ENCODE measurements at regions not wholly inside any gene's neighbourhood (a gene's known extent, or its start where the extent isn't known, plus 50 kb on each side); places are given as distances from the start of the nearest gene placed in this dataset.
A peak's percentile ranks its signal among the peaks of the same experiment; 100 is the strongest.

DNA sequence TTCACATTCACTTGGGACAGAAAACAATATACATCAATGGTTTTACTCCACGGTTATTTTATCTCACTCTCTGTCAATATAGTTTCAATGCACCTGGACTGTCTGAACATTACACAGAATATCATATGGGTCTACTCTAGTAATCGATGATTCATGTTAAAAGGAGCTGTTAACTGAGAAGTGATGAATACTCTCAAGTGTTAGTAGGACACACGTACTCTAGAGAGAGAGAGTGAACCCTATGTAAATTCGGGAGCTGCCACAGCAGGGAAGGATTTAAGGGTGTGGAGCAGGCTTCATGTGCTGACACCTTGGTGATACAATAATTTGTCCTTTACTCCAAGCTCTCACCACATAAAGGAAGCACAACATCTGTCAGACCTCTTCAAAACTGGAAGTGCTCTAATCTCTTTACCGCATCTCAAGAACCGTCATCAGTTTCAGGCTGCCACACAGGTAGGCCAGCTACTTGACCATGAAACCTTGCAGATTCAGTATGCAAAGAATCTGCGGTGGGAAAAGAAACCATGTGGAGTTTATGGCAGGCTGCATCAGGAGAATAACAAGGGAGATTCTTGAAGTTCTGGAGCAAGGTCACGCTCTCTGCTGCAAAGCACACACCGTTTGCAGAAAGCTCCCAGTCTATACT is 199.2 kb upstream of the TMC3 start:
- no peak for DNase-seq

DNA sequence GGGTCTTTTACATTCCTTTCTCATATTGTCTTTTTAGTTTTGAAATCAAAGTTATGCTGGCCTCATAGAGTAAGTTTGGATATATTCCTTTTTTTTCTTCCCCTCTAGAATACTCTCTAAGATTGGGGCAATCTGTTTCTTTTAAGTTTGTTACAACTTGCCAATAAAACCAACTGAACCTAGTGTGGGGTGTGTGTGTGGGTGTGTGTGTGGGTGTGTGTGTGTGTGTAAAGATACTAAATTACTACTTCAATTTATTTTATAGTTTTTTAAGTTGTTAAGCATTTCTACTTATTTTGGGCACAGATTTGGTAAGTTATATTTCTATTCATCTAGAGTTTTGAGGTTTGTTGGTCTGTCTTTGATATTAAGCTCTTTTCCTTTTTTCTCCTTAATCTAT is 198.2 kb upstream of the TMC3 start:
- DNase-seq: no peak

DNA sequence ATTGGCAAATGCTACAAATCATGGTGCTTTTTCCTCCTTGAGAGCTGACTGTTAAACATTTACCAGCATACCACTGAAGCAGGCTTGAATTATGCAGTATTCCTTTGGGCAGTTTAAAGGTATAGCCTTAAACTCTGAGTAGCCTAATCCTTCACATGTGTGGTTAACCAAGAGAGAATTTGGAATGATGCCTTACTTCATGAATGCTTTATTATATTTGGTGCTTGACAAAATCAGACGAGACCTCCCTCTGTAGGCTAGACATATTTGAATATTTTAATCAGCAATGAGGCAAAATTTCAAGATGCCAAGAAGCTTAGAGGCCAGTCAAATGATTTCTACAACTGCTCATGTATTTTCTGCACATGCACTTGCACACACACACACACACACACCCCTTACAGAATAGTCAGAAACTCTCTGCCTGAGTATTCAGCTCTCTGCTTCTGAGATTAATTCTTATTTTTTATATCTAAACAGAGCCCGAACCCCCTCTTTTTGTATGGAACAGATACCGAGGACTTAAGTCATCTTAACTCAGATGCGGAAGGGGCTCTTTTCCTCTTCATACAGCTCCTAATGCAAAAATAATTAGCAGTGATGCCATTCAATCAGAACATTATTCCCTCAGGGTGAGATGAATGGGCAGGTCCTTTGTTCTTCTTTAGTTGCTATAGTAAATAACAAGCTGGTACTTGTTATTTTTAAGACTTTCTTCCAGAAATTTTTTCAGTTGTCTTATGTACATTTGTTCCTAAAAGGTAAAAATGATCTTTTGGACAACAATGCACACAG is 195.5 kb upstream of the TMC3 start:
- no peak for DNase-seq

DNA sequence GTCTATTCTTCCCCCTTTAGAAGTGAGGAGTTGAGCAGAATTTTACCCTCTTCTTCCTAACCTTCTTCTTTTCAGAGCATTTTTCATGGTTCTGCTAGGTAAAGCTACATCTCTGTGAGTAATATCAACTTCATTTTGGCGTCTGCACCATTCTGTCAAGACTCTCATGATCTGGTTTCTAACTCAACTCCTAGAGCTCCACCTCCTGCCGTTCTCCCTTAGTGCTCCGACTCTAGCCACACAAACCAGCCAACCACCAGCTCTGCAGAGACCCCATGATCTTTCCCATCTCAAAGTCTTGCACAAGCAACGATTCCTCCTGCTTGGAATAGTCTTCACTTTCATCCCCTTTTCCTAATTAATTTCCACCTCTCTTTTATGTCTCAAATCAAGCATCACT is 193.9 kb upstream of the TMC3 start:
- no peak for DNase-seq

DNA sequence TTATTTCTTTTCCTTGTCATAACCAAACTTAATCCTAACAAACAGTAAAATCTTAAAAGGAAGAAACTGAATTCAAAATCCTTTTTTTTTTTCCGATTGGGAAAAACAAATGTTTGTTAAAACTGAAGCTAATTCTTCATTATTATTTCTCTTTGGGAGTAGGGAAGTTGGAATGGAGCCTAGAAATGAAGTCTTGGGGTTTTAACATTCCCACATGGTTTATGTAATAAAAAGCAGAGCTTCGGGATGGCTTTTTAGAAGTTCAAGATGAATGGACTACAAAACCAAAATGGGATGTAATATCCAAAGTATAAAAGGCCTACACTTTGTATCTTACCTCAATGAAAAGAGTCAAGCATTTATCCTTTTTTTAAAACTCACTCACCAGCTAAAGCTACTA is 189.0 kb upstream of the TMC3 start:
- no peak for DNase-seq

DNA sequence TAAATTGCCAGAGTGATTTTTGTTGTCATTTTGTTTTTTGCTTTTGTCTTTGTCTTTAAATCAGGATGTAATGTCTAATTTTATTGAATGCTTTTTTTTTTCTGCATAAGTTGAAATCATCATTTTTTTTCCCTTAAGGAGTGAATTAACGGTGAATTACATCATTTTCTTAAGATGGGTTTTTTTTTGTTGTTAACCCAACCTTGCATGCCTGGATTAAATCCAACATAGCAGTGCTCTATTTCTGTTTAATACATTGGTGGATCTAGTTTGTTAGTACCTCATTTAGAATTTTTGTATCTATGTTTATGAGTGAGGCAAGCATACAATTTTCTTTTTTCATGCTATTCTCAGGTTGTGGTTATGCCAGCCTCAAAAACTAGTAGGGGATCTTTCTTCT is 186.4 kb upstream of the TMC3 start:
- no peak for DNase-seq

DNA sequence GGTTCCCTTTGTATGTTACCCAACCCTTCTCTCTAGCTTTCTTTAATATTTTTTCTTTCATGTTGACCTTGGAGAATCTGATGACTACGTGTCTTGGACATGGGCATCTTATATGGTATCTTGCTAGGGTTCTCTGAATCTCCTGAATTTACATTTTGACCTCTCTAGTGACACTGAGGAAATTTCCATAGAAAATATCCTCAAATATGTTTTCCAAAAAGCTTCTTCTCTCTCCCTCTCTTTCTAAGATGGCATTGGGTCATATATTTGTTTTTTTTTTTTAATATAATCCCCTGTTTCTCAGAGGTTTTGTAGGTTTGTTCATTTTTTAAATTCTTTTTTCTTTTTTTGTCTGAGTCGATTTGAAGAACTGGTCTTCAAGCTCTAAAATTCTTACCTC is 184.0 kb upstream of the TMC3 start:
- no peak for DNase-seq

DNA sequence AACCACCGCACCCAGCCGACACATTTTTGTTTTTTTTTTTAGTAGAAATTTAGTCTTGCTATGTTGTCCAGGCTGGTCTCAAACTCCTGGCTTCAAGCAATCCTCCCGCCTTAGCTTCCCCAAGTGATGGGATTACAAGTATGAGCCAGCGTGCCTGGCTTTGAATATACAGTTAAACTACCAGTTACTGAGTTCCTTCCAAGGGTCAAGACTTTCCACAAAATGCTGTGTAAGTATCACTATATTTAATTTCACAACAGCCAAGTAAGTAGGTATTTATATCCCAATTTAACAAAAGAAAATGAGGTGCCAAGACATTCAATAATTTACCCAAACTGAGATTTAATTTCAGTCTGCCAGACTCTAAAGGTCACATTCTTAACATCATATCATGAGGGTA is 181.3 kb upstream of the TMC3 start:
- no peak for DNase-seq

DNA sequence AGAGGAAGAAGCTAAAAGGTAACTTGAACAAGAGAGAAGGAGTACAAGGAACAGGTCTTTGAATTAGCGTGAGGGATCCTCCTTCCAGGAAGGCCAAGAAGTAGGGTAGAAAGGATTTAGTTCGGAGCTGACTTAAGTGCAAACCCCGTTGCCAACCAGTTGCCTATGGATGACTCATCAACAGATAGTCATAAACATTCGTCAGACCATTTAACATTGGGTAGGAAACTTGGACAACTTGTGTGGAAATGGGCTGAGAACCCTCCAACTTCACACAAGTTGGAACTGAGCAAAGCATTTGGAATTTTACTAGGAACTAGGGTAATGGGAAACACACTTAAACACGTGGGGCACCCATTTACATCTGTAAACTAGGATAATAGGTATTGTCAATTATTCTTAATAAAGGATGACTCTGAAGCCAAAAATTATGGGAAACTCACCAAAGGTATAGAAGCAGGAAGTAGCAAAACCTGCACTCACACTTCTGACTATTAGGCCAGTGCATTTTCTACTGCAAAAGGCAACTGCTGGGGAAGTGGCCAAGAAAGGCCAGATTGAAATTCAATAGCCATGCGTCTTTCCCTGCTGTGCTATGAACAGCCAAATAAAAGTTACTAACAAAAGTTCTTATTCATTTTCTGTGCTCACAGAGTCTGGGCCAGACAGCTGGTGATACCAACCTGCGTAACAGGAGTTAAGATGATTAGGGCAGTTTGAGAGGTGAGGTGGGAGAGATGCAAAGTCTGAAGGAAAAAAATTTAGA is 174.5 kb upstream of the TMC3 start:
- no peak for DNase-seq

DNA sequence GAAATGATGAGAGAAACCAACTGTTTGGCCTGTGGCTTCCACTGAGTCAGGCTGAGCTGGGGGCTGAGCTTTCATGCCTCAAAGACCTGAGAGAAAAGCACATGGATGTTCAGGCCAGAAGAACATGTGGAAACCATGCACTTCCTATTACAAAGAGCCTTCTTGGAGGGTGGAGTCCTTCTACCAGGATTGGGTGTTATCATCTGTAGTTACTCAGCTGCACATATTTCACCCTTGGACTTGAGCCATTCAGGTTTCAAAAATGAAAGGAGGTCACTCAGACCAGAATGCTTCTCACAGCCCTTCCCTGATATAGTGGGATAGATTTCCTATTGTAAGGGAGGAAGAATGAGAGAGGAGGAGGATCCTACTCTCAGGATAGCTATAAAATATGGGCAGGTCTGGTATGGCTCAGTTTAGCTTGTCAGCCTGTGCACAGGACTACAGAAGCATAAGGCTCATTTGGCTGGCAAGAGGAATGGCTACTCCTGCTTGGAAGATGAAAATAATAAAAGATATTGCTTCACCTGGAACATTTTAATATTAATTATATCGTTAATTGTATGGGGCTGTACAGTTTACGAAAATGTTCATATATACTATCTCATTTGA is 173.6 kb upstream of the TMC3 start:
- no peak for DNase-seq

DNA sequence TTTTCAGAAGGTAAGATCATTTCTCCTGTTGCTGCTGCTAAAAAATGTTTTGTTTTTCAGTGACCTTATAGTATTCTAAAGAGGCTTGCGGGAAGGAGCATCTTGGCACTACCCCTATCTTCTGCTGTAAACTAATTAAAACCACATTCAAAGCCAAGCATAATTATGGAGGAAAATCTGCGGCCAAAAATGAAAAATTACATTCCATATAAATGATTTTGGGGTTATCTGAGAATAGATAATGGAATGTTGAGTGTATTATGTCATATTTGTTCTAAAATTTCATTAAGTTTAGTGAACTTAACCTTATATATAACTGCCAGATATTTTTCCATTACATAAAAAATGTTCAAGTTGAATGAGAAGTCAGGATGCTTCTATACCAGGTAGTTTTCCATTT is 170.4 kb upstream of the TMC3 start:
- no peak for DNase-seq

DNA sequence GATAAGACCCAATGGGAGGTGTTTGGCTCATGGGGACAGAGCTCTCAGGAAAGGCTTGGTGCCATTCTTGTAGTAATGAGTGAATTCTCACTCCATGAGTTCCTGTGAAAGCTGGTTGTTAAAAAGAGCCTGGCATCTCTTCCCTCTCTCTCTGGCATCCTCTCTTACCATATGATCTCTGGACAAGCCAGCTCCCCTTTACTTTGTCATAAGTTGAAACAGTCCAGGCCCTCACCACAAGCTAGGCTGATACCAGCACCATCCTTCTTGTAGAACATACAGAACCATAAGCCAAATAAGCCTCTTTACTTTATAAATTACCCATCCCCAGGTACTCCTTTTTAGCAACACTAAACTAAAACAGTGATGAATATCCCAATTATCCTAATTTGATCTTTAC is 166.9 kb upstream of the TMC3 start:
- no peak for DNase-seq

DNA sequence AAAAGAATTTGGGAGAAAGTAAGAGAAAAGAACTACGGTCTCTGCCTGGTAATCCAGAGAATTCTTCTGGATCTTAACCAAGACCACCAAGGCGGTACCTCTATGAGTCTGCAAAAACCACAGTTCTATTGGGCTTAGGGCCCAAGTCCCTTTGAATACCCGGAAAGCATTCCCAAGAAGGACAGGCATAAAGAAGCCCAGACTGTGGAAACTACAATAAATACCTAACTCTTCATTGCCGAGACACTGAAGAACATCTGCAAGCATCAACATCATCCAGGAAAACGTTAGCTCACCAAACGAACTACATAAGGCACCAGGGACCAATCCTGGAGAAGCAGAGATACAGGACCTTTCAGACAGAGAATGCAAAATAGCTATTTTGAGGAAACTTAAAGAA is 162.3 kb upstream of the TMC3 start:
- DNase-seq: no peak

DNA sequence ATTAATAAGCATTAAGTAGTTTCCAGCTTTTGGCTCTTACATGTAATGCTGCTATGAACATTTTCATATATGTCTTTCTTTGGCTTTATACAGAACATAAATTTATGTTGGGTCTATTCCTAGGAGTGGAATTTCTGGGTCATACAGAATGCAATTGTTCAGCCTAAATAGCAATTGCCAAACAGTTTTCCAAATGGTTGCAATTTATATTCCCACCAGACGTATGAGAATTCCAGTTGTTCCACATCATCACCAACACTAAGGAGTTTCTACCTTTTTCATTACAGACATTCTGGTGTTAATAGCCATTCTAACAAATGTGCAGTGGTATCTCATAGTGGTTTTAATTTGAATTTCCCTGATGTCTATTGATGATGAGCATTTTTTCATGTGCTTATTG is 160.1 kb upstream of the TMC3 start:
- DNase-seq: no peak

DNA sequence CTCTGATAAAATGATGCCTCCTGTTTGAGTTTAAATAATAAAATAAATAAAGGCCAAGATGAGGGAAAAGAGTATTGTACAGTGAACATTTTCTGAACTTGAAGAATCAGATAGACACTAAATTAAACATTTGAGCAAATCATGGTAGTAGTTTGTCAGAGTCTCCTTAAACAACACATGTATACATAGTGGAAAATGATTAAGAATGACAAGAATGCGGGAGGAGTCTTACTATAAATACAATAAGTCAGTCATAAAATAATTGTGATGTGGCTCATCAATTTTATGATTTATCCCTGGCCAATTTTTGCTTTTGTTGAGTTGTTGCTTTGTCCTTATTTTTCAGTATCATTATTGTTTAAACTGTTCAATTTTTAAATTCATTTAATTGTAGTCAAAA is 158.0 kb upstream of the TMC3 start:
- peak; percentile 17 for DNase-seq

DNA sequence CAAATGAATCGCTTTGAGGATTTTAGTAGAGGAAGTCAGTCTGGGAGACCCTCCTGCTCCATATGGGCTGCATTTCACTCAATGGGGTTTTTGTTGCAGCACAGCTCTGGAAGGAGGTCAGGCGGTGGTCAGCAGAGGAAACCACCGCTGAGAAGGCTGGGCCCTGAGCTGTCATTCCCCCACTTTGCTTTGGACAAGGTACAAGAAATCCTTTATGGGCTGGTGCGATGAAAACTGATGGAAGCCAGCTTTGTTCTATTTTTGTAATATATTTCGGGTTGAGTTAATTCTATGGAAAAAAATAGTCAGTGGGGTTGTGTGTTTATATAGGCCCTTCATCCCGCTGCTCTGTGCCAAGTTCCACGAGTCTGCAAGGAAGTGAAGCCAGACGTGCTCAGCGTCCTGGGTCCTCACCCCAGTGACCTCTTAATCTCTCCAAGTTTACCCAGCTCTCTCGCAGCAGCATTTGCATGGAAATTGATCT is 157.1 kb upstream of the TMC3 start:
- peak; percentile 89 for DNase-seq

DNA sequence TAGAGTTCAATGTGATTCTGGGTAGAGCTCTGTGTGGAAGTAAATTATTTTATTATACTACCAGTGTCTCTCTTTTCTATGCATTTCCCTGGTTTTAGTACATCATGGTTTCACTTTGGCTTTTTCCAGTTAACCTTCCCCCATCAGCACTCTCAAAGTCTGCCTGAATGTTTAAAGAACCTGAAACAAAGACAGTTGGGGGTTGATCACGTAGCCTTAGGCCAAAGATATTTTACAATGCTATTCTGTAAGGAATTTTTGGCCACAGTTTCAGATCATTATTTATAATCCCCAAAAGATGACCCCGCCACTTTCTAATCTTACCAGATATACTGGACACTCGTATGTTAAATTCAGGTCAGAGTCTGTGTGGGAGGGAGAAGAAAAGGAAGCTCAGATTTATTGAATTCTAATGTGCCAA is 156.3 kb upstream of the TMC3 start:
- DNase-seq: no peak

DNA sequence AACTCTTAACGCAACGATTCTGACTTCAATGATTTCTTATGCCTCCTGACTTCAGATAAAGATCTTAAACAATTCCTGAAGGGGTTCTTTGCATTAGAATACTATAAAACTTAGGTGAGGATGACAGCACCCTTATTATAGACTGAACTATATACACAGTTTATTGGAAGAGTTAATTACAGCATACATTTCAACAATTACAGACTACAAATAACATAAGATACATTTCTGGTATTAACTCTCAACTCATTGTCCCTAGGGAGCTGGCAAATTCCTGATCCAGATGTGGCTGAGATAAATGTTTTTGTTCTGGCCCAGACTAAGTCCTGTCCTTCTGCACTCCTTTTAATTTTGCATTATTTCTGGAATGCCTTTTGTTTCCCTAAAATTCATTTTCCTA is 155.5 kb upstream of the TMC3 start:
- DNase-seq: no peak

DNA sequence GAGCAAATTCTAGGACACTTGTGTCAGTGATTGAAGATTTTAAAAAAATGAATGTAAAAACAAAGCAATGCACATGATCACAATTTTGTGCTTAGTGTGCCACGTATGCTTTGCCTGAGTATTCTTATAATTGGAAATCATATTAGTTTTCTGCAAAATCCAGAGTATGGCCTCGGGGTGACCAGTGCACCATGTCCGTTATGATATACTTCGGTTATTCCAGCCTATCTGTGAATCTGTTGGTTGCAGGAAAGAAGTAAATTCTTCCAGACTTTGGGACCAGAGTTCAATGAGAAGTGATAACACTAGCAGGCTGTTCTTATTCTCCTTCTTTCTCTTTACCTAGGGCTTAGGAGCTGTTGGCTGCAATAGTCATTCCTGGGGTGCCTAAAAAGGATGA is 152.0 kb upstream of the TMC3 start:
- no peak for DNase-seq

DNA sequence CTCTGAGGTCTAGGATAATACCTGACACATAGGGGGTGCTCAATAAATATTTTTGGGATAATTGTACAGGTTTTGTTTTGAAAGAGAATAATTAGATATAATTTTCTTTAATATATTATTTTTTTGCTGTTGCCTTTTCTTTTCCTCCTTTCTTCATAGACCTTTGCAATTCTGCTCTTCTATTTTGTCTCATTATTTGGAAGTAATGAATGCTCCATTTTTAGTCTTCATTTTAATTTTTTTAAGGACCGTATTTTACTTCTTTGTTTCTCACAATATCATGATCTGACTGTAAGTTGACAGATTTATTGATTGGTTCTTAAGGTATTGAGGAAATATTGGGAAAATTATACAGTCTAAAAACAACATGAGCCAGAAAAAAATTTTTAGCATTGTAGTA is 150.5 kb upstream of the TMC3 start:
- no peak for DNase-seq

DNA sequence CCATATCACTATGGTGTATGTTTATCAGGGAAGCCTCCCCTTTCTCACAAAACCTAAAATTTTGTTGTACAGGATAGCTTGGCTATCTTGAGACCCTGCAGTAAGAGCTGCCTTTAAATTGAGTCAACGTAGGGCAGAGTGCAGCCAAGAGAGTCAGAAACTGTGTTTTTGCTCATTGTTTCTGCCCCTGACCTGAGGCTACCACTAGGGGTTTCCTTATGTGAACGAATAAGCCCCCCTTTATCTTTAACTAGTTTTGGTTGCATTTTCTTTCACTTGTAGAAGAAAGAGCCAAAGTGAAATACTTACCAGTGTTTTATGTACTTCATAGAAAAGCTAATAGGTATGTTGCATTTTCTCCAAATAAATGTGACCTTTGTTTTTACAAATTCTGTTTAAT is 149.9 kb upstream of the TMC3 start:
- no peak for DNase-seq

DNA sequence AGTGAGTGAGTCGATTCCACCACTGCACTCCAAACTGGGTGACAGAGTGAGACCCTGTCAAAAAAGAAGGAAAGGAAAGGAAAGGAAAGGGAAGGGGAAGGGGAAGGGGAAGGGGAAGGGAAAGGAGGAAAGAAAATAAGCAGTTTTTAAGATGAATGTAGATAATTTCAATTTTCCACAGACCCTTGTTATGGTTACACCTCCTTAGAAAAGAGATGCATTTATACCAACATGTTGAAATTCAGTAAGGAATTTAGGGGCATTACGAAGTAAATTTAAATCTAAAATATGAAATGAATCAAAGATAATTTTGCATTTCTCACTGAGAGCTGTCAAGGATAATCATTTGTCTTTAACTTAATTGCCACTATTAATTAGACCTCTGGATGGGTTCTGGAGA is 146.5 kb upstream of the TMC3 start:
- no peak for DNase-seq

DNA sequence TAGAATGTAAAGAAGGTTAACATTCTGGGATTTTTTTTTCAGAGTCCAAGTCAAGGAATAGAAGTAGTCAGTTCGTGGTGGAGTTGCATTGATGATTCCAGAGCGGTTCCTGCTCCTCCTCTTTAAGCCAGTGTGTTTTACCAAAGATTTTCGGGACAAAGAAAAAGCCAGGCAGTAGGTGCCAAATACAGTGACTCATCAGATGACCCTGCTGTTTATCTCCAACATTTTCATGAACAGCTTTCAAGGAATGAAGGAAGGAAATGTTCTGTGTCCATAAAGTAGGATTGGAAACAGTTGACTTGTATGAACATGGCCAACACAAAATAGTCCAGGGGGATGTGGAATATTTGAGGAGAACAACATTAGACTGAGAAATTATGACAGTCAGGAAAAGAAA is 142.4 kb upstream of the TMC3 start:
- DNase-seq: peak; percentile 66

Measured in dermis blood vessel endothelial cell (primary cell).